ENCODE measurements at regions not wholly inside any gene's neighbourhood (a gene's known extent, or its start where the extent isn't known, plus 50 kb on each side); places are given as distances from the start of the nearest gene placed in this dataset.

GRCh38 chr2:12338946-12339697, 377.6 kb upstream of the TRIB2 start:
- no peaks in the 10 kb centered on the region for H3K27me3 ChIP-seq
- no peaks in the 10 kb centered on the region for H3K9me3 ChIP-seq
- no peaks in the 10 kb centered on the region for H3K4me1 ChIP-seq
- 78% methylated on average over 7 of the region's 7 CpGs for WGBS
- no peak for DNase-seq (ENCODE audit: low spot score in 2 of 2)
- no peak overlapping the region for H3K4me3 ChIP-seq
- no peak overlapping the region for H3K27ac ChIP-seq
- no peak for TF ChIP-seq POLR2AphosphoS5 (IDR thresholded peaks at IDR 0.05)
- no peaks in the 10 kb centered on the region for H3K36me3 ChIP-seq

- Histone ChIP-seq H3K9me3 (no peaks in the 10 kb centered on the region), H3K4me1 (no peaks in the 10 kb centered on the region), H3K4me3 (no peak overlapping the region), H3K27ac (no peak overlapping the region), H3K36me3 (no peaks in the 10 kb centered on the region), H3K27me3 (no peaks in the 10 kb centered on the region)
- 50% methylated on average over 4 of the region's 4 CpGs for WGBS
- DNase-seq (ENCODE audit: low spot score in 2 of 2): no peak
- TF ChIP-seq POLR2AphosphoS5 (IDR thresholded peaks at IDR 0.05) (no peak), EP300 (IDR thresholded peaks at IDR 0.05) (no peak), POLR2A (IDR thresholded peaks at IDR 0.05) (no peak), CTCF (IDR thresholded peaks at IDR 0.05) (no peak)
Observed at GRCh38 chr2:12340164-12340563, 376.6 kb upstream of the TRIB2 start.

GRCh38 chr2:12341215-12341614, 375.5 kb upstream of the TRIB2 start:
- H3K27ac ChIP-seq: no peak overlapping the region
- 98% methylated on average over 1 of the region's 1 CpG for WGBS
- no peaks in the 10 kb centered on the region for H3K27me3 ChIP-seq
- no peaks in the 10 kb centered on the region for H3K4me1 ChIP-seq
- no peaks in the 10 kb centered on the region for H3K36me3 ChIP-seq
- no peak for DNase-seq (ENCODE audit: low spot score in 2 of 2)
- TF ChIP-seq CTCF (IDR thresholded peaks at IDR 0.05) (no peak), POLR2AphosphoS5 (IDR thresholded peaks at IDR 0.05) (no peak), EP300 (IDR thresholded peaks at IDR 0.05) (no peak), POLR2A (IDR thresholded peaks at IDR 0.05) (no peak)
- no peaks in the 10 kb centered on the region for H3K9me3 ChIP-seq
- no peak overlapping the region for H3K4me3 ChIP-seq

GRCh38 chr2:12341920-12342319, 374.8 kb upstream of the TRIB2 start:
- WGBS: 80% methylated on average over 3 of the region's 3 CpGs
- no peak for DNase-seq (ENCODE audit: low spot score in 2 of 2)

GRCh38 chr2:12343141-12343540, 373.6 kb upstream of the TRIB2 start:
- Histone ChIP-seq H3K4me1 (peaks cover 3% of the 10 kb centered on the region), H3K27me3 (no peaks in the 10 kb centered on the region), H3K36me3 (no peaks in the 10 kb centered on the region), H3K4me3 (no peak overlapping the region), H3K9me3 (no peaks in the 10 kb centered on the region), H3K27ac (no peak overlapping the region)
- TF ChIP-seq CTCF (IDR thresholded peaks at IDR 0.05): no peak
- no peak for TF ChIP-seq EP300 (IDR thresholded peaks at IDR 0.05)
- TF ChIP-seq POLR2AphosphoS5 (IDR thresholded peaks at IDR 0.05): no peak
- TF ChIP-seq POLR2A (IDR thresholded peaks at IDR 0.05): no peak
- WGBS: 94% methylated on average over 5 of the region's 5 CpGs
- no peak for DNase-seq (ENCODE audit: low spot score in 2 of 2)

More at GRCh38 chr2:12341920-12342319, 374.8 kb upstream of the TRIB2 start:
- Histone ChIP-seq H3K36me3 (no peaks in the 10 kb centered on the region), H3K27ac (no peak overlapping the region), H3K4me1 (no peaks in the 10 kb centered on the region), H3K4me3 (no peak overlapping the region), H3K9me3 (no peaks in the 10 kb centered on the region), H3K27me3 (no peaks in the 10 kb centered on the region)
- no peak for TF ChIP-seq POLR2AphosphoS5 (IDR thresholded peaks at IDR 0.05)
- TF ChIP-seq POLR2A (IDR thresholded peaks at IDR 0.05): no peak
- TF ChIP-seq CTCF (IDR thresholded peaks at IDR 0.05): no peak
- TF ChIP-seq EP300 (IDR thresholded peaks at IDR 0.05): no peak

Measured in suprapubic skin (tissue), 4 donors.